GM12875 (cell line): ENCODE measurements at regions not wholly inside any gene's neighbourhood (a gene's known extent, or its start where the extent isn't known, plus 50 kb on each side); places are given as distances from the start of the nearest gene placed in this dataset.
"Not testable (repeated sequence)": the region's sequence is repeated elsewhere in the genome, so short reads cannot be mapped to it uniquely, and the experiment has no call there.

Experiments used
- H3K4me3 ChIP-seq: one replicate; pipeline ENCODE4 v1.5.1; 2011; ENCODE audit warnings: low read depth, low read length, control low read depth
- CTCF ChIP-seq: IDR thresholded peaks from 2 replicates; pipeline ENCODE4 v1.5.1; 2011; ENCODE audit warnings: low read depth, mild to moderate bottlenecking, control low read depth, inconsistent platforms, low read length, moderate library complexity, borderline replicate concordance; ENCODE audit not compliant: insufficient read depth

GRCh38 chr10:23571884-23572283 lies 133.0 kb downstream of the OTUD1 start:
- no peak overlapping the region for H3K4me3 ChIP-seq
- TF ChIP-seq CTCF, result no peak

- TF ChIP-seq CTCF, result no peak
- no peak overlapping the region for H3K4me3 ChIP-seq
These were observed 143.1 kb downstream of the OTUD1 start for GRCh38 chr10:23581906-23582450.

GRCh38 chr10:23584396-23584795 lies 145.5 kb downstream of the OTUD1 start:
- no peak overlapping the region for H3K4me3 ChIP-seq
- no peak for TF ChIP-seq CTCF

- no peak for TF ChIP-seq CTCF
- H3K4me3 ChIP-seq, result no peak overlapping the region
These were observed 146.3 kb downstream of the OTUD1 start for GRCh38 chr10:23585186-23585585.

- TF ChIP-seq CTCF, result no peak
- H3K4me3 ChIP-seq, result no peak overlapping the region
These were observed 146.8 kb downstream of the OTUD1 start for GRCh38 chr10:23585666-23586065.

GRCh38 chr10:23595278-23595677 lies 156.4 kb downstream of the OTUD1 start:
- H3K4me3 ChIP-seq, result not testable (repeated sequence)

GRCh38 chr10:23604613-23605012 lies 165.7 kb downstream of the OTUD1 start:
- no peak for TF ChIP-seq CTCF
- no peak overlapping the region for H3K4me3 ChIP-seq

GRCh38 chr10:23606456-23606855 lies 167.6 kb downstream of the OTUD1 start:
- no peak for TF ChIP-seq CTCF
- H3K4me3 ChIP-seq, result no peak overlapping the region
